HepG2 (cell line): ENCODE measurements at regions not wholly inside any gene's neighbourhood (a gene's known extent, or its start where the extent isn't known, plus 50 kb on each side); places are given as distances from the start of the nearest gene placed in this dataset.

Experiments
- CBX5 ChIP-seq: sonication (generic); formaldehyde crosslinking; IDR thresholded peaks from 2 replicates; pipeline ENCODE4 v1.4.0; 2020; ENCODE audit warnings: missing genetic modification reagents, borderline replicate concordance
- DMAP1 ChIP-seq: IDR thresholded peaks from 2 replicates; pipeline ENCODE4 v1.6.1; 2016
- HNRNPLL ChIP-seq: fragments of 200-400 bp; formaldehyde crosslinking; IDR thresholded peaks from 2 replicates; pipeline ENCODE4 v1.6.1; 2017; ENCODE audit warnings: mild to moderate bottlenecking, low read depth, low read length; ENCODE audit not compliant: poor library complexity, severe bottlenecking
- KLF16 ChIP-seq, 2 experiments: sonication (generic) in 1 of 2; formaldehyde crosslinking in 1 of 2; IDR thresholded peaks; 2 replicates each; pipeline versions ENCODE4 v1.6.1 to v1.8.0; 2016 to 2023; ENCODE audit warnings: missing genetic modification reagents in 2 of 2, missing compliant biosample characterization in 1 of 2
- KMT2A ChIP-seq: sonication (generic); formaldehyde crosslinking; IDR thresholded peaks from 2 replicates; pipeline ENCODE4 v1.4.0; 2020; ENCODE audit warnings: missing genetic modification reagents
- KMT2B ChIP-seq: IDR thresholded peaks from 2 replicates; pipeline ENCODE4 v1.6.1; 2016; ENCODE audit warnings: missing genetic modification reagents, missing compliant biosample characterization
- ZNF292 ChIP-seq: sonication (generic); formaldehyde crosslinking; IDR thresholded peaks from 2 replicates; pipeline ENCODE4 v1.8.1; 2022; ENCODE audit warnings: mild to moderate bottlenecking, low read depth, missing genetic modification reagents, borderline replicate concordance
- small RNA-seq, 3 experiments: library from RNA; depleted of rRNA; stranded (forward); fragments of <200 nt; gene quantifications; one replicate each; pipeline ENCODE3, GENCODE V24; 2012; ENCODE audit warnings: low read depth in 2 of 3, low replicate concordance in 1 of 3; ENCODE audit not compliant: insufficient read length in 3 of 3, insufficient read depth in 2 of 3
- TF ChIP-seq, protein P1 (sequence below): sonication (generic); formaldehyde crosslinking; IDR thresholded peaks from 2 replicates; pipeline ENCODE4 v1.4.0; 2020; ENCODE audit warnings: missing genetic modification reagents

DNA sequence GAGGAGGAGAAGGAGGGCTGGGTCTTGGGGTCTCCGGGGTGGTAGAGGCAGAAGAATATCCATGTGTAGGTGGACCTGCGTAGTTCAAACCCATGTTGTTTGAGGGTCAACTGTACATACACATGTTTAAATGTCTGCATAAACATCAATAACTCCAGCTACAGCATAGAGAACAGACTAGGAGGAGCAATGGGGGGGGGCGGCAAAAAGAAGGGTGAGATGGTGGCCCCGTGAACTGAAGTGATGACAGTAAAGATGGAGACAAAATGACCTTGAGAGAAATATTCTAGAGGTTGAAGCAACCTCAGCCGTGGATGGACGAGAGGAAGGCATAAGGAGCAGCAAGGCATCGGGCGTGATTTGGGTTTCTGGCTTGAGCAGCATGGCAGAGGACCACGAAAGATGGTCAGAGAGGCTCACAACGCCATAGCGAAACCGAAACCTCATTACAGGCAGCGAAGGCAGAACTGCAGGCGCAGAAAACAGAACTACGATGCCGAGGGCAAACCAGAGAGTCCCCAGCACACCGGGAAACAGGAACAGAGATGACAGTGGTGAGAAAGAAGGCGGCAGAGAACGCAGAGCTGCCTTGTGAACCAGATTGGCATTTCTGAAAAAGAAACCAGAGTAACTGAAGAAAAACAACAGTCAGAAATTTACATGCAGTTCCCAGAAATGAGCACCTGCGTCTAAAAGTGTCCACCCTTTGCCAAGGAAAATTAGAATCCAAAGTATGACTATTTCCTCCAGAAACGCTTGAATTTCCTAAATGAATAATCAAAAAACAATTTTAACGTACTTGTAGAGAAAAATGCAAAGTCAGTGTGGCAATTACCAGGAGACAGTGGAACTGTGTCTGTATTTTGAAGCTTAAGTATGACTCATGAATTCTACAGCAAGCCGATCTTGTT, 50.3 kb upstream of the ENPP6 start (continued):
- TF ChIP-seq, protein P1, sequence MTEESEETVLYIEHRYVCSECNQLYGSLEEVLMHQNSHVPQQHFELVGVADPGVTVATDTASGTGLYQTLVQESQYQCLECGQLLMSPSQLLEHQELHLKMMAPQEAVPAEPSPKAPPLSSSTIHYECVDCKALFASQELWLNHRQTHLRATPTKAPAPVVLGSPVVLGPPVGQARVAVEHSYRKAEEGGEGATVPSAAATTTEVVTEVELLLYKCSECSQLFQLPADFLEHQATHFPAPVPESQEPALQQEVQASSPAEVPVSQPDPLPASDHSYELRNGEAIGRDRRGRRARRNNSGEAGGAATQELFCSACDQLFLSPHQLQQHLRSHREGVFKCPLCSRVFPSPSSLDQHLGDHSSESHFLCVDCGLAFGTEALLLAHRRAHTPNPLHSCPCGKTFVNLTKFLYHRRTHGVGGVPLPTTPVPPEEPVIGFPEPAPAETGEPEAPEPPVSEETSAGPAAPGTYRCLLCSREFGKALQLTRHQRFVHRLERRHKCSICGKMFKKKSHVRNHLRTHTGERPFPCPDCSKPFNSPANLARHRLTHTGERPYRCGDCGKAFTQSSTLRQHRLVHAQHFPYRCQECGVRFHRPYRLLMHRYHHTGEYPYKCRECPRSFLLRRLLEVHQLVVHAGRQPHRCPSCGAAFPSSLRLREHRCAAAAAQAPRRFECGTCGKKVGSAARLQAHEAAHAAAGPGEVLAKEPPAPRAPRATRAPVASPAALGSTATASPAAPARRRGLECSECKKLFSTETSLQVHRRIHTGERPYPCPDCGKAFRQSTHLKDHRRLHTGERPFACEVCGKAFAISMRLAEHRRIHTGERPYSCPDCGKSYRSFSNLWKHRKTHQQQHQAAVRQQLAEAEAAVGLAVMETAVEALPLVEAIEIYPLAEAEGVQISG (CRISPR knock-in tag) = peak; percentile 43; the same call in 1 of the 2 replicates
- TF ChIP-seq CBX5 (CRISPR knock-in tag) (peak; percentile 47; the same call in 1 of the 2 replicates), HNRNPLL (no peak), DMAP1 (CRISPR knock-in tag) (0 out of 2 replicates have a peak, but pooled peaks have one; percentile 28), KLF16 (CRISPR knock-in tag; IDR thresholded peaks at IDR 0.05) (peak in 1 of 2 experiments; percentile 33; a peak in 1 of 4 replicates), KMT2B (CRISPR knock-in tag) (peak; percentile 87), ZNF292 (peak; percentile 88; the same call in 1 of the 2 replicates), KMT2A (CRISPR knock-in tag) (peak; percentile 98)

Small RNA genes lying in the stretch of these regions (small RNA-seq; reads per million reads assigned to genes)
- gene RN7SL28P = 0 reads per million in 3 experiments
